ENCODE measurements at regions not wholly inside any gene's neighbourhood (a gene's known extent, or its start where the extent isn't known, plus 50 kb on each side); places are given as distances from the start of the nearest gene placed in this dataset.

- DNase-seq (ENCODE audit: low read depth in 2 of 2), result no peak
These were observed 204.6 kb downstream of the CD83 start for GRCh38 chr6:14321992-14322772.

DNA sequence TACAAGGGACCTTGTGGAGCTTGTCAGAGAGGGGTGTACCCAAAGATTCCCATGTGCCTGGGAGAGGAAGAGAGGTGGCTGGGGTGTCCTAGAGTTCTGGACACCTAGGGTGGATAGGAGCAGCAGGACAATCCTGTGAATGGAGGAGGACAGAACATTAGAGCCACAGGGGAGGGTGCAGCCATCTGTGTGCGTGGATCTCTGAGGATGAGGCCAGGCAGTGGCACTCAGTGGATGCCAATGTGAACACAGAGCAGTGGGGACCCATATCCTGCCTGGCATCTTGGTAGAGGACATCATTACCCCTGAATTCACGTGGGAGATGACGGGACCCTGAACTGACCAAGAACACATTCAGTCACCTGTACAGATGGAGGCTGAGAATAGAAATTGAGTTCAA, 205.3 kb downstream of the CD83 start:
- DNase-seq (ENCODE audit: low read depth in 2 of 2), result no peak

GRCh38 chr6:14326774-14327173, 209.2 kb downstream of the CD83 start:
- DNase-seq (ENCODE audit: low read depth in 2 of 2), result no peak

DNA sequence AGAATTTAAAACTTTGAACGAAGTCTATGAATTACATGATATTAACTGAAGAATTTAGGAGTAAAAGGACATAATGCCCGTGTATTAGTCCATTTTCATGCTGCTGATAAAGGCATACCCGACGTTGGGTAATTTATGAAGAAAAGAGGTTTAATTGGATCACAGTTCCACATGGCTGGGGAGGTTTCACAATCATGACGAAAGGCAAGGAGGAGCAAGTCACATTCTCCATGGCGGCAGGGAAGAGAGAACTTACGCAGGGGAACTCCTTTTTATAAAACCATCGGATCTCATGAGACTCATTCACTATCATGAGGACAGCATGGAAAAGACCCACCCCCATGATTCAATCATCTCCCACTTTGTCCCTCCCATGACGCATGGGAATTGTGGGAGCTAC, 210.6 kb downstream of the CD83 start:
- DNase-seq (ENCODE audit: low read depth in 2 of 2), result no peak

- no peak for DNase-seq (ENCODE audit: low read depth in 2 of 2)
These were observed 216.2 kb downstream of the CD83 start for GRCh38 chr6:14333556-14334305.

DNA sequence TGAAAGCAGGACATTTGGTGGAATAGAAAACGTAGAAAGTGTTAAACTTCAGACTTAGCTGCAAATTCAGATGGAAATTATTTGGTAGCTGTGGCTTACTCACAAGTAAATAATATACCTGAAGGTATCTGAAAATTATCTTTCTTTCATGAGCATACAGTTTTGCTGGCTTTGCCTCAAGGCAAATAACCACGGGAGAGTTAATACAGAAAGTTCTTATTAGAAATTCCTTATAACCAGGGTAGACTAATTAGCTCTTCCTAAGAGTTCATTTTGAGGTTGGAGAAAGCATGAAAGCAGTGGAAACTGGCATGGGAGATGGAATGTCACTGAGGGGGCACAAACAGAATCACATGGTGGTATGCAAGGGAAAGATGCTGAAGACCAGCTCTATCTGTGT, 217.5 kb downstream of the CD83 start:
- no peak for DNase-seq (ENCODE audit: low read depth in 2 of 2)

DNA sequence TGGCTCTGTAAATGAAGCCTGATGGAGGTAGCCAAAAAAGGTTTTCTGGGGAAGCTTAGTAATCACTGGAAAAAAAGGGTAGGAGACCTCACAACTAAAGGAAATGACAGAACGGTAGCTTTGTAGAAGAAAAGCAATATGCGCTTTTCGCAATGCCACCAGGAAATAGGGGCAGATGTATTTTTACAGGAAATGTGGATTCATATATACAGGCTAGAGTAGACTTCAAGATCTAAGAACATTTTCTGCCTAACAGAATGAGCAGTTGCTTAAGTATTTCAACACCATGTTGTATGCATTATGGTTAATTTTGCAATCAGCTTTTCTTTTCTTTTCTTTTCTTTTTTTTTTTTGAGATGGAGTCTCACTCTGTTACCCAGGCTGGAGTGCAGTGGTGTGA, 219.6 kb downstream of the CD83 start:
- no peak for DNase-seq (ENCODE audit: low read depth in 2 of 2)

GRCh38 chr6:14339172-14339571, 221.6 kb downstream of the CD83 start:
- DNase-seq (ENCODE audit: low read depth in 2 of 2), result no peak

DNA sequence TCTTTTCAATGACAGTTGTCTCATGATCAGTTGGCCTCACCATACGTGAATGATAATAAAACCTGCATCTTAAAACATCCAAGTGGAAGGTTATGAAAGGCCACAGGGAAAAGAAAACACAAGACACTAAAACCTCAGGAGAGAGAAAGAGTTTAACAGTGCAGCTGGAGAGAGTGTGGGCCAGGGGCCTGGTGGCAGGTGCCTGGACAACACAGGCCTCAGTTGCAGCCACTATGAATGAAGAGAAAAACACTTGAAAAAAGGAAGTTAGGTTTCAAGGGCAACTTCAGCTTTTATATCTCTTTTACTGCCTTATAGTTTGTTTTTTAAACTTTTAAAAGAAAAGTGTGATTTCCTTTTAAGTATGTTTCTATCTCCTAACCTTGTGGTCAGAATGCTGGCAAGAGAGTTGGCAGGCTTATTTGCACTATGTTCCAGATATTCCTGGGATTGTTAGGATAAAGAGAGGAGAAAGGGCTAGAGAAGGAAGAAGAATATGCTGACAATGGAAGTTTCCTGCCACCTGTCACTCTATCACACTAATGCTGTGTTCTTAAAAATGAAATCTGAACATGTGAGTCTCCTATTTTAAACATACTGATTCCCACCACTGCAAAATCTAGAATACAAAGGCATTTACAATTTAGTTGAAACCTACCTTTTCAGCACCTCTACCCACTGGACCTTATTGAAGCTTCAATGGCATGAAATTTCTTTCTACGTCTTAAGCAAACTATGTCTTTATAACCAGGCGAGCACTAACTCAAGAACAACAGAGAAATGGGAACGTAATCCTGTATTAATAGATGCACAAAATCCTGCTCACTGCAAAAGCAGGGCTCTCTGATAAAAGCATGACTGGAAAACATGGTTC, 222.4 kb downstream of the CD83 start:
- DNase-seq (ENCODE audit: low read depth in 2 of 2), result no peak

DNA sequence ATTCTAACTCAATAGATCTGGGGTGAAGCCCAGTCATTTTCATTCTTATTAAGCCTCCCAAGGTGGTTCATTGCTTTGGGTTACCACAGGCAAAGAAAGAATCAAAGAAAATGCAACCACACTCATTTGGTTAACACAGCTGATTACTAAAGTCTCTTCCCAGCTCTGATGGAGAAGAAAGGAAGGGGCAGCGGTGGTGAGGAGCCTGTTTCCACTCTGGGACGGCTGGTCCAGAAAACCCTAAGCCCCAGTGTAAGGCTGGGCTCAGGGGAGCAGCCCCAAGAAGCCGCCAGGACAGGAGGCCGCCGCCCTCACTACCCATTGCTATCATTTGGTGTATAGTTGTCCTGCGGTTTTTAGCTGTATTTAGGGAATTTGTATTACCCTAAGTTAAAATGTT, 226.9 kb downstream of the CD83 start:
- DNase-seq (ENCODE audit: low read depth in 2 of 2), result no peak

DNA sequence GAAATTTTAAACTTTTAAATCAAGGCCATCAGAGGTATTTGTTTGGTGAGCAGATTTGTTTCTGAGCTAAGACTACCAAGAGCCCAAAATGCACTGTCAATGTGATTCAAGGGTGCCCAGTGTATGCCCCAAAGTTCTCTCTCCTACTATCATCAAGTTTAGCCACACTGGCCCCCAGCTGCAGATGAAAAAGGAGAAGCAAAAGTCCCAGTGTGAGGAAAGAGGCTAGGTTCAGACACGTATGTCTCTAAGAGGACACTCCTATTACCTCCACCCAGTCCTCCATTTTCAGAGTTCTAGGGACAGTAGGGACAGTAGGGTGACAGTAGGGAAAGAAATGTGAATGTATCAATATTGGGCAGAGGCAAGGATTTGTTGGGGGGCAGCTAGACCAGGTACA, 230.8 kb downstream of the CD83 start:
- DNase-seq (ENCODE audit: low read depth in 2 of 2), result no peak

- no peak for DNase-seq (ENCODE audit: low read depth in 2 of 2)
These were observed 231.9 kb downstream of the CD83 start for GRCh38 chr6:14349507-14349906.

GRCh38 chr6:14350210-14350609, 232.6 kb downstream of the CD83 start:
- DNase-seq (ENCODE audit: low read depth in 2 of 2), result no peak

- DNase-seq (ENCODE audit: low read depth in 2 of 2), result no peak
These were observed 235.7 kb downstream of the CD83 start for GRCh38 chr6:14353281-14353680.

DNA sequence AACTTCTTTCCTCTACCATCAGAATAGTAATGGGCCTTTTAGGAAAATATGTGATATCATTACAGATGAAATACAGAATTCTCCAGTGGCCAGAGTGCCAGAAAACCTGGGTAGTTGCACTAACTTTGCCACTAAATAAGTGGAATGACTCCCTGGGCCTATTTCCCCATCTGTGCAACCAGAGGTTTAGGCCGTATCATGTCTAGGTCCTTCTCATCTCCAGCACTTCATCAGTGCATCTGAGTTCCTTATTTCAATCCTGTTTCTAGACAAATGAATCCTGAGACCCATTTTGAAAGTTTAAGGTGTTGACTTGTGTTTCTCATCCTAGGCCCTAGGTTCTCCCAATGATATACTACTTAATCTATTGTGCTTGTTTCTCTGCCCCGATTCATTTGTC, 236.2 kb downstream of the CD83 start:
- DNase-seq (ENCODE audit: low read depth in 2 of 2), result no peak

- peak in 1 of 2 donors; percentile 1 for DNase-seq (ENCODE audit: low read depth in 2 of 2)
These were observed 237.5 kb downstream of the CD83 start for GRCh38 chr6:14354919-14355572.

GRCh38 chr6:14359438-14359837, 241.9 kb downstream of the CD83 start:
- no peak for DNase-seq (ENCODE audit: low read depth in 2 of 2)

DNA sequence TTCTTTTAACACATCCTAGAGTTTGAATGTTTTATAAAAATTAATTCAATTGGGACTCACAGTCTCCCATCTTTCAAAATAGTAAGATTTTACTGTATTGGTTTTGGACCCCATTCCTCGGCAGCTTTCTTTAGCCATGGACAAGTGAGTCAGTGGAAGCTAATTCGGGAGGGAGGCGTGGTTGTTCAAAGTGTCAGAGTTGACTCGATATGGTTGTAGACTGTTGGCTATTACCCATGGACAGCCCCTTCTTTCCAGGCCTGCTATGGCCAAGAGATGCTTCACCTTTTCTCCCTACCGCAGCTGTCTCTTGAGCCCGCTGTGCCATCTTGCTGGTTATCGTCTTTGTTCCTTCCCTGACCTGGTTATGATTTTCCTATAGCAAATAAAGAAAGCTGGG, 243.0 kb downstream of the CD83 start:
- no peak for DNase-seq (ENCODE audit: low read depth in 2 of 2)

DNA sequence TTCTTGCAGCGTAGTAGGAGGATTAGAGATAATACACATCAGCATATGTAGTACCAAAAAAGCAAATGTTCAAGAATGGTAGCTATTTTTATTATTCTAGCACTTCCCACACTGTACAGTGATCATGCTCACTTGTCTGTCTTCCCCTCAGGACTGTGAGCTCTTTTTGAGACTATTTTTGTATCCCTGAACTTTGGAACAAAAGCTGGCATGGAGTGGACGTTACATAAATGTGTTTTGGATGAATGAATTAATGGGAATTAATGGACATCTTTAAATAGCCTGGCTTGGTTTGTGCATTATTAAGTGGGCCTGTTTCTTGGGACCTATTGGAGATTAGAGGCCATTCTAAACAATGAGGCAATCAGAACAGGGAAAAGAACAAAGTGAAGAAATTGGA, 243.7 kb downstream of the CD83 start:
- no peak for DNase-seq (ENCODE audit: low read depth in 2 of 2)

- DNase-seq (ENCODE audit: low read depth in 2 of 2), result no peak
These were observed 244.5 kb downstream of the CD83 start for GRCh38 chr6:14361956-14362587.

- DNase-seq (ENCODE audit: low read depth in 2 of 2), result no peak
These were observed 246.8 kb downstream of the CD83 start for GRCh38 chr6:14364370-14364769.

Data from stimulated activated CD8-positive, alpha-beta memory T cell treated with anti-CD3 and anti-CD28 coated beads, Interleukin-15, amount 100 ng/mL, for 4 hours (primary cell).